ENCODE measurements at regions not wholly inside any gene's neighbourhood (a gene's known extent, or its start where the extent isn't known, plus 50 kb on each side); places are given as distances from the start of the nearest gene placed in this dataset.

GRCh38 chr6:167699141-167699931 is 127.4 kb upstream of the AFDN start:
- no peak overlapping the region for H3K4me3 ChIP-seq (ENCODE audit: low read depth, low read length)
- no peak for DNase-seq (ENCODE audit: low read depth)
- TF ChIP-seq, protein P1, sequence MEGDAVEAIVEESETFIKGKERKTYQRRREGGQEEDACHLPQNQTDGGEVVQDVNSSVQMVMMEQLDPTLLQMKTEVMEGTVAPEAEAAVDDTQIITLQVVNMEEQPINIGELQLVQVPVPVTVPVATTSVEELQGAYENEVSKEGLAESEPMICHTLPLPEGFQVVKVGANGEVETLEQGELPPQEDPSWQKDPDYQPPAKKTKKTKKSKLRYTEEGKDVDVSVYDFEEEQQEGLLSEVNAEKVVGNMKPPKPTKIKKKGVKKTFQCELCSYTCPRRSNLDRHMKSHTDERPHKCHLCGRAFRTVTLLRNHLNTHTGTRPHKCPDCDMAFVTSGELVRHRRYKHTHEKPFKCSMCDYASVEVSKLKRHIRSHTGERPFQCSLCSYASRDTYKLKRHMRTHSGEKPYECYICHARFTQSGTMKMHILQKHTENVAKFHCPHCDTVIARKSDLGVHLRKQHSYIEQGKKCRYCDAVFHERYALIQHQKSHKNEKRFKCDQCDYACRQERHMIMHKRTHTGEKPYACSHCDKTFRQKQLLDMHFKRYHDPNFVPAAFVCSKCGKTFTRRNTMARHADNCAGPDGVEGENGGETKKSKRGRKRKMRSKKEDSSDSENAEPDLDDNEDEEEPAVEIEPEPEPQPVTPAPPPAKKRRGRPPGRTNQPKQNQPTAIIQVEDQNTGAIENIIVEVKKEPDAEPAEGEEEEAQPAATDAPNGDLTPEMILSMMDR (IDR thresholded peaks at IDR 0.05; ENCODE audit: insufficient read depth, low read depth, low read length), result no peak

DNA sequence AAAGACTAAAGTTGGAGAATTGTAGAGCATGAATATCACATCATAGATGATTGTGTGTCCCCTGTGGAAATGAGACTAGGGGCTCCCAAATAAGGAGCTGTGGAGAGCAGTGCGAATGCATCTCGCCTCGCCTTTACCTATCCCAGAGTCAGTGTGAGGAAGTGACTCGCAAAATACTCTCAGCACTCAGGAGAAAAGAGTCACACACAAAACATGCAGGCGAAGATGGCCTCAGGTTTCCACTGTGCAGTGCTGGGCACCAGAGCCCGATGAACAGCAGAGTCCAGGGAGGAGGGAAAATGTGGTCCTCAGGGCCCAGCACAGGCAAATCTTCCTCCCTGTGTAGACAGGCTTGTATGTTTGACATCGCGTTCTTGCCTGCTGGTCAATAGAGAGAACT is 126.5 kb upstream of the AFDN start:
- no peak overlapping the region for H3K4me3 ChIP-seq (ENCODE audit: low read depth, low read length)
- TF ChIP-seq, protein P1 (IDR thresholded peaks at IDR 0.05; ENCODE audit: insufficient read depth, low read depth, low read length), result no peak
- DNase-seq (ENCODE audit: low read depth), result no peak

DNA sequence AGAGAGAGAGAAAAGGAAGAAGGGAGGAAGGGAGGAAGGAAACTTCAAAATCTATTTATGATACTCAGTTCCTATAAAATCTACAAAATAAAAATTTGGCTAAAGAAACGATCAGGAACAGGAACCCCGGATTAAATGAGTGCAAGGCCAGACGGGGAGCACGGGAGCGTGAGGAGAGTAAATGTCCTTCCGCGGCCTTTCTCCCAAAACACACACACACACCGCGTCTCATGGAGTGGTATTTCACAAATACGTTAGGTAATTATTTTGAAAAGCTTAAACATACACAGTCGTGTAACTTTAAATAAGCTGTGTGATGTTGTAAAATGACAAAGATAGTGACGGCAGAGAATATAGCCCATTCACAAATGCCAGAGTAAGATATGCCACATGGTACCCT is 125.7 kb upstream of the AFDN start:
- no peak overlapping the region for H3K4me3 ChIP-seq (ENCODE audit: low read depth, low read length)
- TF ChIP-seq, protein P1 (IDR thresholded peaks at IDR 0.05; ENCODE audit: insufficient read depth, low read depth, low read length), result no peak
- no peak for DNase-seq (ENCODE audit: low read depth)

- no peak for DNase-seq (ENCODE audit: low read depth)
- TF ChIP-seq, protein P1 (IDR thresholded peaks at IDR 0.05; ENCODE audit: insufficient read depth, low read depth, low read length), result no peak
Measured at GRCh38 chr6:167702241-167702827, 124.4 kb upstream of the AFDN start.

DNA sequence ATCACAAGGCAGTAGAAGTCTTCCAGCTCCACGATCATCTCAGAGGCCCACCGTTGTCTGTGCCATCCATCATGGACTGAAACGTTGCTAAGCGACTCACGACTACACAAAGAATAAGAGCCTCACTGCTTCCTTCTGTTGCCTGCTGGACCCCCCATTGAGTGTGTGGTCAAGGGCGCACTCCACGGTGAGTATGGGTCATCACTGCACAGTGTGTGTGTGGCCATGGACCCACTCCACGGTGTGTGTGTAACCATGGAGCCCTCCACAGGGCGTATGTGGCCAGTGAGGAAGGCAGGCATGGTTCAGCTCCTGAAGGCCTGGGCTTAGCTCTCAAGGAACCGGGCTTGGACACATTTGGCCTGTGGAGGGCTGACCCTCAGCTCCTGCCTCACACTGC is 123.4 kb upstream of the AFDN start:
- TF ChIP-seq, protein P1 (IDR thresholded peaks at IDR 0.05; ENCODE audit: insufficient read depth, low read depth, low read length), result no peak
- no peak overlapping the region for H3K4me3 ChIP-seq (ENCODE audit: low read depth, low read length)
- no peak for DNase-seq (ENCODE audit: low read depth)

More at GRCh38 chr6:167702241-167702827, 124.4 kb upstream of the AFDN start:
- no peak overlapping the region for H3K4me3 ChIP-seq (ENCODE audit: low read depth, low read length)

- DNase-seq (ENCODE audit: low read depth), result no peak
- TF ChIP-seq, protein P1 (IDR thresholded peaks at IDR 0.05; ENCODE audit: insufficient read depth, low read depth, low read length), result no peak
- no peak overlapping the region for H3K4me3 ChIP-seq (ENCODE audit: low read depth, low read length)
Measured at GRCh38 chr6:167703781-167704180, 122.9 kb upstream of the AFDN start.
